Stimulated activated CD8-positive, alpha-beta memory T cell treated with anti-CD3 and anti-CD28 coated beads, Interleukin-2, amount 100 ng/mL, for 48 hours (primary cell): ENCODE measurements at regions not wholly inside any gene's neighbourhood (a gene's known extent, or its start where the extent isn't known, plus 50 kb on each side); places are given as distances from the start of the nearest gene placed in this dataset.

Experiments
- DNase-seq, 2 donors: peaks; one replicate each; pipeline ENCODE4 v3.0.0-alpha.2; 2020; ENCODE audit warnings: low read depth in 2 of 2

GRCh38 chr1:238006779-238007178 is 116.1 kb upstream of the ZP4 start:
- no peak for DNase-seq

- no peak for DNase-seq
Observed at GRCh38 chr1:238005116-238005515, 114.4 kb upstream of the ZP4 start.

GRCh38 chr1:238001818-238002217 is 111.1 kb upstream of the ZP4 start:
- DNase-seq = no peak

- DNase-seq = no peak
Observed at GRCh38 chr1:237999426-238000052, 108.8 kb upstream of the ZP4 start.

GRCh38 chr1:237998581-237998980 is 107.9 kb upstream of the ZP4 start:
- DNase-seq = no peak

GRCh38 chr1:237983496-237983895 is 92.8 kb upstream of the ZP4 start:
- DNase-seq = no peak

- DNase-seq = no peak
Observed at GRCh38 chr1:237981223-237981622, 90.5 kb upstream of the ZP4 start.

GRCh38 chr1:237976331-237976730 is 85.6 kb upstream of the ZP4 start:
- no peak for DNase-seq

GRCh38 chr1:237975903-237976302 is 85.2 kb upstream of the ZP4 start:
- DNase-seq = no peak

GRCh38 chr1:237975376-237975775 is 84.7 kb upstream of the ZP4 start:
- DNase-seq = no peak

- DNase-seq = no peak
Observed at GRCh38 chr1:237972186-237972585, 81.5 kb upstream of the ZP4 start.

- DNase-seq = no peak
Observed at GRCh38 chr1:237962985-237963384, 72.3 kb upstream of the ZP4 start.

GRCh38 chr1:237961754-237962153 is 71.0 kb upstream of the ZP4 start:
- DNase-seq = no peak

- no peak for DNase-seq
Observed at GRCh38 chr1:237959838-237960237, 69.1 kb upstream of the ZP4 start.

- no peak for DNase-seq
Observed at GRCh38 chr1:237953238-237953637, 62.5 kb upstream of the ZP4 start.
